ENCODE measurements at regions not wholly inside any gene's neighbourhood (a gene's known extent, or its start where the extent isn't known, plus 50 kb on each side); places are given as distances from the start of the nearest gene placed in this dataset.

GRCh38 chr13:85212692-85213091, 586.5 kb downstream of the SLITRK6 start:
- intact Hi-C loops (cut with DNase I; ENCODE audit: low total_unique reads) = no loop called here
- TF ChIP-seq POLR2AphosphoS5 (IDR thresholded peaks at IDR 0.05) = no peak
- TF ChIP-seq POLR2A (IDR thresholded peaks at IDR 0.05) = no peak
- TF ChIP-seq CTCF (IDR thresholded peaks at IDR 0.05) = no peak
- H3K36me3 ChIP-seq = no peaks in the 10 kb centered on the region
- H3K27ac ChIP-seq = no peak overlapping the region
- no peak overlapping the region for H3K4me3 ChIP-seq
- no peaks in the 10 kb centered on the region for H3K27me3 ChIP-seq
- H3K4me1 ChIP-seq = no peaks in the 10 kb centered on the region
- no peak for DNase-seq (ENCODE audit: low spot score in 2 of 2)
- H3K9me3 ChIP-seq = peaks cover 0 to 4% of the 10 kb centered on the region in 2 donors

GRCh38 chr13:85204668-85205344, 594.4 kb downstream of the SLITRK6 start:
- intact Hi-C loops (cut with DNase I; ENCODE audit: low total_unique reads) = no loop called here
- no peak overlapping the region for H3K4me3 ChIP-seq

GRCh38 chr13:85197431-85197830, 601.8 kb downstream of the SLITRK6 start:
- Histone ChIP-seq H3K9me3 (no peaks in the 10 kb centered on the region), H3K36me3 (no peaks in the 10 kb centered on the region), H3K4me1 (no peaks in the 10 kb centered on the region), H3K4me3 (no peak overlapping the region), H3K27ac (no peak overlapping the region), H3K27me3 (no peaks in the 10 kb centered on the region)
- TF ChIP-seq POLR2A (IDR thresholded peaks at IDR 0.05) (no peak), CTCF (IDR thresholded peaks at IDR 0.05) (no peak)
- intact Hi-C loops (cut with DNase I; ENCODE audit: low total_unique reads) = no loop called here
- no peak for DNase-seq (ENCODE audit: low spot score in 2 of 2)

More at GRCh38 chr13:85204668-85205344, 594.4 kb downstream of the SLITRK6 start:
- no peaks in the 10 kb centered on the region for H3K36me3 ChIP-seq
- H3K4me1 ChIP-seq = no peaks in the 10 kb centered on the region
- no peak for DNase-seq (ENCODE audit: low spot score in 2 of 2)
- H3K27me3 ChIP-seq = no peaks in the 10 kb centered on the region
- no peak for TF ChIP-seq POLR2A (IDR thresholded peaks at IDR 0.05)
- TF ChIP-seq POLR2AphosphoS5 (IDR thresholded peaks at IDR 0.05) = no peak
- no peak for TF ChIP-seq CTCF (IDR thresholded peaks at IDR 0.05)
- no peak overlapping the region for H3K27ac ChIP-seq
- peaks cover 10 to 17% of the 10 kb centered on the region in 2 donors for H3K9me3 ChIP-seq

GRCh38 chr13:85194482-85194881, 604.7 kb downstream of the SLITRK6 start:
- no peak for DNase-seq (ENCODE audit: low spot score in 2 of 2)

More at GRCh38 chr13:85194482-85194881, 604.7 kb downstream of the SLITRK6 start:
- Histone ChIP-seq H3K36me3 (no peaks in the 10 kb centered on the region), H3K27ac (no peak overlapping the region), H3K27me3 (no peaks in the 10 kb centered on the region), H3K4me1 (no peaks in the 10 kb centered on the region), H3K4me3 (no peak overlapping the region), H3K9me3 (no peaks in the 10 kb centered on the region)
- no peak for TF ChIP-seq CTCF (IDR thresholded peaks at IDR 0.05)
- TF ChIP-seq POLR2AphosphoS5 (IDR thresholded peaks at IDR 0.05) = no peak
- no peak for TF ChIP-seq POLR2A (IDR thresholded peaks at IDR 0.05)
- intact Hi-C loops (cut with DNase I; ENCODE audit: low total_unique reads) = no loop called here

All from breast epithelium (tissue), 4 donors.